IMR-90 (cell line): ENCODE measurements at regions not wholly inside any gene's neighbourhood (a gene's known extent, or its start where the extent isn't known, plus 50 kb on each side); places are given as distances from the start of the nearest gene placed in this dataset.

ENCODE experiments used
- BHLHE40 ChIP-seq: fragments of 150-350 bp; IDR thresholded peaks from 2 replicates; pipeline ENCODE4 v1.6.1; 2016; ENCODE audit warnings: mild to moderate bottlenecking, low read depth, low read length
- CHD1 ChIP-seq: IDR thresholded peaks from 2 replicates; pipeline ENCODE4 v1.6.1; 2012; ENCODE audit warnings: low read depth, low read length, improper control_type of control experiment
- FOS ChIP-seq: fragments of 150-350 bp; IDR thresholded peaks from 2 replicates; pipeline ENCODE4 v1.6.1; 2016; ENCODE audit warnings: low read depth, low read length
- MAFK ChIP-seq: IDR thresholded peaks from 2 replicates; pipeline ENCODE4 v1.6.1; 2012; ENCODE audit warnings: low read depth, low read length, improper control_type of control experiment
- MXI1 ChIP-seq: IDR thresholded peaks from 2 replicates; pipeline ENCODE4 v1.6.1; 2012; ENCODE audit warnings: low read depth, mild to moderate bottlenecking, low read length, moderate library complexity, borderline replicate concordance
- NFE2L2 ChIP-seq: fragments of 150-350 bp; IDR thresholded peaks from 2 replicates; pipeline ENCODE4 v1.6.1; 2016; ENCODE audit warnings: low read depth, mild to moderate bottlenecking, low read length
- POLR2A ChIP-seq: IDR thresholded peaks from 2 replicates; pipeline ENCODE4 v1.6.1; 2012; ENCODE audit warnings: mild to moderate bottlenecking, low read depth, low read length
- RAD21 ChIP-seq: IDR thresholded peaks from 2 replicates; pipeline ENCODE4 v1.6.1; 2012; ENCODE audit warnings: low read length, improper control_type of control experiment
- RFX5 ChIP-seq: IDR thresholded peaks from 2 replicates; pipeline ENCODE4 v1.8.0; 2012; ENCODE audit warnings: low read depth, mild to moderate bottlenecking, low read length, moderate library complexity
- SMC3 ChIP-seq: fragments of 150-350 bp; IDR thresholded peaks from 2 replicates; pipeline ENCODE4 v1.6.1; 2016; ENCODE audit warnings: low read depth, mild to moderate bottlenecking, antibody characterized with exemption, low read length, moderate library complexity
- TF ChIP-seq, protein P1 (sequence below): conservative IDR thresholded peaks from 2 replicates; pipeline ENCODE4 v1.5.1; 2012; ENCODE audit warnings: mild to moderate bottlenecking, low read depth, low read length, improper control_type of control experiment
- TF ChIP-seq, protein P2 (sequence below): fragments of 150-350 bp; IDR thresholded peaks from 2 replicates; pipeline ENCODE4 v1.6.1; 2016; ENCODE audit warnings: low read depth, mild to moderate bottlenecking, low read length, moderate library complexity, borderline replicate concordance
- TF ChIP-seq, protein P3 (sequence below): fragments of 150-350 bp; IDR thresholded peaks from 2 replicates; pipeline ENCODE4 v1.6.1; 2017; ENCODE audit warnings: mild to moderate bottlenecking, antibody characterized with exemption, low read length, low read depth

DNA sequence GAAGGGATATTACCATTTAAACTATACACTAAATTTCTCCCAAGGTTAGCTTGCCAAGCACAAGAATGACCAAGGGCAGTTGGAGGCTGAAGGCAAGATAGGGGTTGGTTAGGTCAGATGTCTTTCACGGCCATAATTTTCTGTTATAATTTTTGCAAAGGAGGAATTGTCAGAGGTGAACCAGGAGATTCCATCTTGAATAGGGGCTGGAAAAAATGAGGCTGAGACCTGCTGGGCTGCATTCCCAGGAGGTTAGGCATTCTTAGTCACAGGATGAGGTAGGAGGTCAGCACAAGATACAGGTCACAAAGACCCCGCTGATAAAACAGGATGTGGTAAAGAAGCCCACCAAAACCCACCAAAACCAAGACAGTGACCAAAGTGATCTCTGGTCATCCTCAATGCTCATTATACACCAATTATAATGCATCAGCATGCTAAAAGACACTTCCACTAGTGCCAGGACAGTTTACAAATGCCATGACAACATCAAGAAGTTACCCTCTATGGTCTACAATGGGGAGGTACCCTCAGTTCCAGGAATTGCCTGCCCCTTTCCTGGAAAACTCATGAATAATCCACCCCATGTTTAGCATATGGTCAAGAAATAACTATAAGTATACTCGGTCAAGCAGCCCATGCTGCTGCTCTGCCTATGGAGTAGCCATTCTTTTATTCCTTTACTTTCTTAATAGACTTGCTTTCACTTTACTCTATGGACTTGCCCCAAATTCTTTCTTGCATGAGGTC lies 371.8 kb upstream of the SULF2 start:
- TF ChIP-seq, protein P1, sequence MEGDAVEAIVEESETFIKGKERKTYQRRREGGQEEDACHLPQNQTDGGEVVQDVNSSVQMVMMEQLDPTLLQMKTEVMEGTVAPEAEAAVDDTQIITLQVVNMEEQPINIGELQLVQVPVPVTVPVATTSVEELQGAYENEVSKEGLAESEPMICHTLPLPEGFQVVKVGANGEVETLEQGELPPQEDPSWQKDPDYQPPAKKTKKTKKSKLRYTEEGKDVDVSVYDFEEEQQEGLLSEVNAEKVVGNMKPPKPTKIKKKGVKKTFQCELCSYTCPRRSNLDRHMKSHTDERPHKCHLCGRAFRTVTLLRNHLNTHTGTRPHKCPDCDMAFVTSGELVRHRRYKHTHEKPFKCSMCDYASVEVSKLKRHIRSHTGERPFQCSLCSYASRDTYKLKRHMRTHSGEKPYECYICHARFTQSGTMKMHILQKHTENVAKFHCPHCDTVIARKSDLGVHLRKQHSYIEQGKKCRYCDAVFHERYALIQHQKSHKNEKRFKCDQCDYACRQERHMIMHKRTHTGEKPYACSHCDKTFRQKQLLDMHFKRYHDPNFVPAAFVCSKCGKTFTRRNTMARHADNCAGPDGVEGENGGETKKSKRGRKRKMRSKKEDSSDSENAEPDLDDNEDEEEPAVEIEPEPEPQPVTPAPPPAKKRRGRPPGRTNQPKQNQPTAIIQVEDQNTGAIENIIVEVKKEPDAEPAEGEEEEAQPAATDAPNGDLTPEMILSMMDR: no peak
- no peak for TF ChIP-seq POLR2A
- TF ChIP-seq, protein P2, sequence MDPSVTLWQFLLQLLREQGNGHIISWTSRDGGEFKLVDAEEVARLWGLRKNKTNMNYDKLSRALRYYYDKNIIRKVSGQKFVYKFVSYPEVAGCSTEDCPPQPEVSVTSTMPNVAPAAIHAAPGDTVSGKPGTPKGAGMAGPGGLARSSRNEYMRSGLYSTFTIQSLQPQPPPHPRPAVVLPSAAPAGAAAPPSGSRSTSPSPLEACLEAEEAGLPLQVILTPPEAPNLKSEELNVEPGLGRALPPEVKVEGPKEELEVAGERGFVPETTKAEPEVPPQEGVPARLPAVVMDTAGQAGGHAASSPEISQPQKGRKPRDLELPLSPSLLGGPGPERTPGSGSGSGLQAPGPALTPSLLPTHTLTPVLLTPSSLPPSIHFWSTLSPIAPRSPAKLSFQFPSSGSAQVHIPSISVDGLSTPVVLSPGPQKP: no peak
- TF ChIP-seq SMC3: no peak
- no peak for TF ChIP-seq BHLHE40
- TF ChIP-seq NFE2L2: no peak
- no peak for TF ChIP-seq MXI1
- TF ChIP-seq CHD1: no peak
- TF ChIP-seq MAFK: no peak
- TF ChIP-seq RFX5: no peak
- TF ChIP-seq, protein P3, sequence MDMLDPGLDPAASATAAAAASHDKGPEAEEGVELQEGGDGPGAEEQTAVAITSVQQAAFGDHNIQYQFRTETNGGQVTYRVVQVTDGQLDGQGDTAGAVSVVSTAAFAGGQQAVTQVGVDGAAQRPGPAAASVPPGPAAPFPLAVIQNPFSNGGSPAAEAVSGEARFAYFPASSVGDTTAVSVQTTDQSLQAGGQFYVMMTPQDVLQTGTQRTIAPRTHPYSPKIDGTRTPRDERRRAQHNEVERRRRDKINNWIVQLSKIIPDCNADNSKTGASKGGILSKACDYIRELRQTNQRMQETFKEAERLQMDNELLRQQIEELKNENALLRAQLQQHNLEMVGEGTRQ: no peak
- TF ChIP-seq RAD21: no peak
- no peak for TF ChIP-seq FOS
